Astrocyte (in vitro differentiated cells and primary cell): ENCODE measurements at regions not wholly inside any gene's neighbourhood (a gene's known extent, or its start where the extent isn't known, plus 50 kb on each side); places are given as distances from the start of the nearest gene placed in this dataset.

Experiments used
- DNase-seq: peaks from one replicate; pipeline ENCODE4 v3.0.0-alpha.2; 2010; ENCODE audit warnings: low read depth
- FAIRE-seq: peaks from 2 replicates; lab custom pipeline; 2011; peaks lifted over from hg19 to GRCh38; lab: Jason Lieb, UNC
- H2AFZ ChIP-seq: 2 replicates; pipeline ENCODE4 v1.6.0; 2012; ENCODE audit warnings: low read depth, low read length, inconsistent platforms
- H3K27ac ChIP-seq: 2 replicates; pipeline ENCODE4 v1.5.1; 2011; ENCODE audit warnings: low read depth, low read length, inconsistent platforms
- H3K27me3 ChIP-seq: 2 replicates; pipeline ENCODE4 v1.6.0; 2011; ENCODE audit warnings: low read length, inconsistent platforms; ENCODE audit not compliant: insufficient read depth
- H3K36me3 ChIP-seq: 2 replicates; pipeline ENCODE4 v1.5.1; 2011; ENCODE audit warnings: low read length, inconsistent platforms; ENCODE audit not compliant: insufficient read depth
- H3K4me1 ChIP-seq: 2 replicates; pipeline ENCODE4 v1.5.1; 2011; ENCODE audit warnings: low read length, inconsistent platforms; ENCODE audit not compliant: insufficient read depth
- H3K4me2 ChIP-seq: 2 replicates; pipeline ENCODE4 v1.6.0; 2012; ENCODE audit warnings: low read length, inconsistent platforms
- H3K4me3 ChIP-seq: 2 replicates; pipeline ENCODE4 v1.5.1; 2011; ENCODE audit warnings: low read depth, mild to moderate bottlenecking, low read length, inconsistent platforms; ENCODE audit not compliant: insufficient read depth
- H3K79me2 ChIP-seq: 2 replicates; pipeline ENCODE4 v1.6.0; 2012; ENCODE audit warnings: mild to moderate bottlenecking, low read length, inconsistent platforms; ENCODE audit not compliant: insufficient read depth
- H3K9ac ChIP-seq: 2 replicates; pipeline ENCODE4 v1.6.0; 2012; ENCODE audit warnings: mild to moderate bottlenecking, low read length, inconsistent platforms
- H3K9me3 ChIP-seq: 2 replicates; pipeline ENCODE4 v1.5.1; 2012; ENCODE audit warnings: low read depth, mild to moderate bottlenecking, low read length, inconsistent platforms; ENCODE audit not compliant: insufficient read depth
- H4K20me1 ChIP-seq: 2 replicates; pipeline ENCODE4 v1.6.0; 2012; ENCODE audit warnings: low read length, inconsistent platforms; ENCODE audit not compliant: insufficient read depth
- H3K27ac Mint-ChIP-seq: one replicate; pipeline ENCODE4 v1.8.0; 2021; ENCODE audit warnings: mild to moderate bottlenecking, mixed read lengths; ENCODE audit not compliant: unreplicated experiment
- H3K27me3 Mint-ChIP-seq: one replicate; pipeline ENCODE4 v1.8.0; 2021; ENCODE audit warnings: low read depth, mixed read lengths; ENCODE audit not compliant: unreplicated experiment
- H3K36me3 Mint-ChIP-seq: one replicate; pipeline ENCODE4 v1.8.0; 2021; ENCODE audit warnings: low read depth, mixed read lengths; ENCODE audit not compliant: unreplicated experiment
- H3K4me1 Mint-ChIP-seq: one replicate; pipeline ENCODE4 v1.8.0; 2021; ENCODE audit warnings: low read depth, mixed read lengths; ENCODE audit not compliant: unreplicated experiment
- H3K4me3 Mint-ChIP-seq: one replicate; pipeline ENCODE4 v1.8.0; 2021; ENCODE audit warnings: mild to moderate bottlenecking, moderate library complexity, mixed read lengths; ENCODE audit not compliant: unreplicated experiment
- H3K9me3 Mint-ChIP-seq: one replicate; pipeline ENCODE4 v1.8.0; 2021; ENCODE audit warnings: mild to moderate bottlenecking, mixed read lengths; ENCODE audit not compliant: unreplicated experiment
- CTCF ChIP-seq: IDR thresholded peaks from 2 replicates; pipeline ENCODE4 v1.5.1; 2011; ENCODE audit warnings: low read depth, mild to moderate bottlenecking, inconsistent platforms, low read length, moderate library complexity; ENCODE audit not compliant: insufficient read depth
- EZH2 ChIP-seq: IDR thresholded peaks from 2 replicates; pipeline ENCODE4 v1.6.1; 2012; ENCODE audit warnings: mild to moderate bottlenecking, low read length, inconsistent platforms; ENCODE audit not compliant: insufficient read depth

DNA sequence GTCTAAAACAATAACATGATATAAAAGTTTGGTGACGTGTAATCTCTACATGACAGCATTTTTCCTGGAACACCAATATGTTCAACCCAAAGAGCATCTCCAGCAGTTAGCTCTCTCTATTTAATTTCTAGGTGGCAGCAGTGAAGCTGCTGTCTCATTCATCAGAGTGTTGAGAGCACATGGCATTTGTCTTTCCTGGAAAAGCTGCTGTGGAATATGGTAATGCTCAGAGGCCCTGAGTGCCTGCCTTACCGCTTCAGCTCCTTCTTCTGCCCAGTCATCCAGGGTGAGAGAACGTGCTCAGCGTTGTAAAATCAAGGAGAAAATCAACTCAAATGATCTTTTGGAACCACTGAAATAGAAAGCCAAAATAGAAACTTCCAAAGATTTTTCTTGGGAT, 640.7 kb downstream of the ADGRL2 start:
- H3K79me2 ChIP-seq, result no peaks in the 10 kb centered on the region
- no peaks in the 10 kb centered on the region for H3K27me3 Mint-ChIP-seq
- no peak overlapping the region for H3K4me2 ChIP-seq
- H3K4me3 Mint-ChIP-seq, result no peak overlapping the region
- no peaks in the 10 kb centered on the region for H3K9me3 ChIP-seq
- TF ChIP-seq CTCF (no peak), EZH2 (no peak)
- no peak overlapping the region for H3K9ac ChIP-seq
- no peaks in the 10 kb centered on the region for H3K4me1 Mint-ChIP-seq
- no peaks in the 10 kb centered on the region for H3K36me3 Mint-ChIP-seq
- H3K27me3 ChIP-seq, result no peaks in the 10 kb centered on the region
- H4K20me1 ChIP-seq, result no peaks in the 10 kb centered on the region
- no peaks in the 10 kb centered on the region for H3K36me3 ChIP-seq
- no peak overlapping the region for H3K27ac ChIP-seq
- H2AFZ ChIP-seq, result no peak overlapping the region
- no peaks in the 10 kb centered on the region for H3K4me1 ChIP-seq
- no peak overlapping the region for H3K27ac Mint-ChIP-seq
- DNase-seq, result no peak
- FAIRE-seq, result no peak
- no peaks in the 10 kb centered on the region for H3K9me3 Mint-ChIP-seq
- no peak overlapping the region for H3K4me3 ChIP-seq

DNA sequence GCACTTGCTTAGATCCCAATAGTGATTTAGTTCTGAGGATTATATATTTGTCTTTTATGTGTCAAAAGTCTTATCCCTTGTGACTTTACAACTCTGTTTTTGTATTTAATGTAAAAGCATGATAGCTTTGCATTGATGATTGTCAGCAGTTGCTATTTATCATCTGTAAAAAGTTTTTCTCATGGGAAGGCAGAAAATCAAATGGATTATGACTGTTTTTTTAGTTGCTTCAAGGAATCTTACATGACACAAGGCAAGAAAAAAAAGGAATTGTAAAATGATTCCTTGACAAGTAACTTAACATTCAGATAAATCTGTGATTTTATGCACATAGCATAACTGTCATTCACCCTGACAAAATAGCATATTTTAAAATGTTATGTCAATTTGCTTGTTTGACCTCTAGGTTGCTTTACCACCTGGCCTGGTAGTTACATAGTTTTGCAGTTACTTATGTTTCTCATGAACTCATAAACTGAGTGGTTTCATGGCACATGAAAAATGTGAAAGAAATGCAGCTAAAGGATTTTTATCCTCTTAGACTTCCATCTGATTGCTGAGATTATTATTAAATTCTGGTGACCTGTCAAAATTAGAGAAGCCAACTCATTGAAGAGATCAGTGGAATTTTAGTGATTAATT, 622.6 kb downstream of the ADGRL2 start:
- Histone ChIP-seq H3K4me2 (no peak overlapping the region), H3K79me2 (no peaks in the 10 kb centered on the region), H3K9ac (no peak overlapping the region), H3K27ac (no peak overlapping the region), H3K4me3 (no peak overlapping the region), H3K4me1 (no peaks in the 10 kb centered on the region), H2AFZ (no peak overlapping the region), H3K36me3 (no peaks in the 10 kb centered on the region), H3K9me3 (no peaks in the 10 kb centered on the region), H4K20me1 (no peaks in the 10 kb centered on the region), H3K27me3 (no peaks in the 10 kb centered on the region)
- no peak for TF ChIP-seq EZH2
- TF ChIP-seq CTCF, result no peak
- no peak overlapping the region for H3K4me3 Mint-ChIP-seq
- FAIRE-seq (no peak), DNase-seq (peak; percentile 37)
- H3K27ac Mint-ChIP-seq, result no peak overlapping the region
- no peaks in the 10 kb centered on the region for H3K36me3 Mint-ChIP-seq
- no peaks in the 10 kb centered on the region for H3K4me1 Mint-ChIP-seq
- H3K27me3 Mint-ChIP-seq, result no peaks in the 10 kb centered on the region
- no peaks in the 10 kb centered on the region for H3K9me3 Mint-ChIP-seq

DNA sequence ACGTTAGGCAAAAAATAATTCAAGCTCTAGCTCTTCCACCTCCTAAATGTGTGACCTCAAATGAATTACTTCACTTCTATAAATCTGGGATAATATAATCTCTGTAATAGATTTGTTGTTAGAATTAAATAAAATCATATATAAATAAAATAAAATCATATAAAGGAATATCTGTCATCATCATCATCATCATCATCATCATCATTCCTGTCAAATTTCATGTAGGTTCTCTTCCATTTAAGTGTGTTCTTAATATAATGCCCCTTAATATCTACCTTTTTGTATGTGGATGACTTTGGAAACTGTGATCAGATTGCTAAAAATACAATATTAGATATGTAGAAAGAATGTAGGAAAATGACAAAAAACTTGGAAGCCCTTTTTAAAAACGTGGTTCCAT, 621.0 kb downstream of the ADGRL2 start:
- no peak overlapping the region for H2AFZ ChIP-seq
- Mint-ChIP-seq H3K4me1 (no peaks in the 10 kb centered on the region), H3K9me3 (no peaks in the 10 kb centered on the region), H3K4me3 (no peak overlapping the region), H3K27ac (no peak overlapping the region), H3K36me3 (no peaks in the 10 kb centered on the region), H3K27me3 (no peaks in the 10 kb centered on the region)
- H3K4me2 ChIP-seq, result no peak overlapping the region
- no peak overlapping the region for H3K9ac ChIP-seq
- no peak overlapping the region for H3K4me3 ChIP-seq
- FAIRE-seq (no peak), DNase-seq (no peak)
- TF ChIP-seq CTCF (no peak), EZH2 (no peak)
- no peaks in the 10 kb centered on the region for H3K36me3 ChIP-seq
- H3K27ac ChIP-seq, result no peak overlapping the region
- H4K20me1 ChIP-seq, result no peaks in the 10 kb centered on the region
- no peaks in the 10 kb centered on the region for H3K79me2 ChIP-seq
- H3K9me3 ChIP-seq, result no peaks in the 10 kb centered on the region
- no peaks in the 10 kb centered on the region for H3K27me3 ChIP-seq
- H3K4me1 ChIP-seq, result no peaks in the 10 kb centered on the region
